ENCODE measurements at regions not wholly inside any gene's neighbourhood (a gene's known extent, or its start where the extent isn't known, plus 50 kb on each side); places are given as distances from the start of the nearest gene placed in this dataset.

DNA sequence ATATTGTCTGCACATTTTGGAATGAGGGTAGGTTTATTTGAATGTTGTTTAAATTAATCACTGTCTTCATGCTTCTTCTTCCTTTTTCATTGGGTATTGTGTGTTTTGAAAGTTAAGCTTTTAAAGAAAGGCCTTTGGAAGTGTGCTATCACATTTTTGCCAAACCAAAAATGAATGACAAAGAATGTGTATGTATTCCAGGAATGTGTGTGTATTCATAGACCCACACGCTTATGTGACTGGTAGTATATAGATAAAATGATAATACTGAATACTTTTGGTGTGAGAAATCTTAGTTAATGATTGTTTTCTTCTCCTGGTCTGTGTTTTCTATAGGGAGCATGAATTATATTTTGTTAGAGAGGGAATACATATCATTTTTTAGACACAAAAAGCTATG is 404.4 kb downstream of the TLL1 start (continued):
- TF ChIP-seq, protein P1, sequence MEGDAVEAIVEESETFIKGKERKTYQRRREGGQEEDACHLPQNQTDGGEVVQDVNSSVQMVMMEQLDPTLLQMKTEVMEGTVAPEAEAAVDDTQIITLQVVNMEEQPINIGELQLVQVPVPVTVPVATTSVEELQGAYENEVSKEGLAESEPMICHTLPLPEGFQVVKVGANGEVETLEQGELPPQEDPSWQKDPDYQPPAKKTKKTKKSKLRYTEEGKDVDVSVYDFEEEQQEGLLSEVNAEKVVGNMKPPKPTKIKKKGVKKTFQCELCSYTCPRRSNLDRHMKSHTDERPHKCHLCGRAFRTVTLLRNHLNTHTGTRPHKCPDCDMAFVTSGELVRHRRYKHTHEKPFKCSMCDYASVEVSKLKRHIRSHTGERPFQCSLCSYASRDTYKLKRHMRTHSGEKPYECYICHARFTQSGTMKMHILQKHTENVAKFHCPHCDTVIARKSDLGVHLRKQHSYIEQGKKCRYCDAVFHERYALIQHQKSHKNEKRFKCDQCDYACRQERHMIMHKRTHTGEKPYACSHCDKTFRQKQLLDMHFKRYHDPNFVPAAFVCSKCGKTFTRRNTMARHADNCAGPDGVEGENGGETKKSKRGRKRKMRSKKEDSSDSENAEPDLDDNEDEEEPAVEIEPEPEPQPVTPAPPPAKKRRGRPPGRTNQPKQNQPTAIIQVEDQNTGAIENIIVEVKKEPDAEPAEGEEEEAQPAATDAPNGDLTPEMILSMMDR (IDR thresholded peaks at IDR 0.05; ENCODE audit: low read depth, low read length, missing input control), result no peak

- Histone ChIP-seq H3K9ac (ENCODE audit: low read depth in 1 of 2, low read length in 2 of 2) (no peak overlapping the region), H3K9me3 (ENCODE audit: control insufficient read depth in 4 of 4, low read length in 3 of 4) (no peaks in the 10 kb centered on the region), H3K4me1 (ENCODE audit: control insufficient read depth in 4 of 4, insufficient read depth in 4 of 4, low read length in 3 of 4) (no peaks in the 10 kb centered on the region), H3K36me3 (ENCODE audit: control insufficient read depth in 4 of 4, insufficient read depth in 3 of 4, low read depth in 1 of 4, low read length in 3 of 4) (no peaks in the 10 kb centered on the region), H3K4me3 (ENCODE audit: low read depth in 1 of 3, low read length in 3 of 3) (no peak overlapping the region), H3K27ac (ENCODE audit: low read depth in 1 of 2, low read length in 2 of 2) (no peak overlapping the region), H3K27me3 (ENCODE audit: control insufficient read depth in 4 of 4, insufficient read depth in 4 of 4, low read length in 3 of 4) (no peaks in the 10 kb centered on the region)
- WGBS, result 83% methylated on average over 1 of the region's 1 CpG
- DNase-seq (ENCODE audit: low spot score), result no peak
- TF ChIP-seq FOXA1 (IDR thresholded peaks at IDR 0.05) (no peak), SP1 (IDR thresholded peaks at IDR 0.05) (no peak), FOXA2 (IDR thresholded peaks at IDR 0.05) (no peak), HNF4A (conservative IDR thresholded peaks at IDR 0.05) (no peak), YY1 (IDR thresholded peaks at IDR 0.05) (no peak), RAD21 (IDR thresholded peaks at IDR 0.05) (no peak), RXRA (IDR thresholded peaks at IDR 0.05) (no peak), TAF1 (conservative IDR thresholded peaks at IDR 0.05) (no peak), EGR1 (IDR thresholded peaks at IDR 0.05; ENCODE audit: low read depth in 2 of 2) (no peak), MAX (IDR thresholded peaks at IDR 0.05) (no peak), ATF3 (IDR thresholded peaks at IDR 0.05) (no peak), HNF4G (IDR thresholded peaks at IDR 0.05) (no peak), NR2F2 (IDR thresholded peaks at IDR 0.05) (no peak), JUND (IDR thresholded peaks at IDR 0.05) (no peak), GABPA (IDR thresholded peaks at IDR 0.05 in 1 of 2, conservative IDR thresholded peaks at IDR 0.05 in 1 of 2) (no peak)
- TF ChIP-seq, protein P1 (IDR thresholded peaks at IDR 0.05; ENCODE audit: low read depth, low read length, missing input control), result no peak
- TF ChIP-seq, protein P2, sequence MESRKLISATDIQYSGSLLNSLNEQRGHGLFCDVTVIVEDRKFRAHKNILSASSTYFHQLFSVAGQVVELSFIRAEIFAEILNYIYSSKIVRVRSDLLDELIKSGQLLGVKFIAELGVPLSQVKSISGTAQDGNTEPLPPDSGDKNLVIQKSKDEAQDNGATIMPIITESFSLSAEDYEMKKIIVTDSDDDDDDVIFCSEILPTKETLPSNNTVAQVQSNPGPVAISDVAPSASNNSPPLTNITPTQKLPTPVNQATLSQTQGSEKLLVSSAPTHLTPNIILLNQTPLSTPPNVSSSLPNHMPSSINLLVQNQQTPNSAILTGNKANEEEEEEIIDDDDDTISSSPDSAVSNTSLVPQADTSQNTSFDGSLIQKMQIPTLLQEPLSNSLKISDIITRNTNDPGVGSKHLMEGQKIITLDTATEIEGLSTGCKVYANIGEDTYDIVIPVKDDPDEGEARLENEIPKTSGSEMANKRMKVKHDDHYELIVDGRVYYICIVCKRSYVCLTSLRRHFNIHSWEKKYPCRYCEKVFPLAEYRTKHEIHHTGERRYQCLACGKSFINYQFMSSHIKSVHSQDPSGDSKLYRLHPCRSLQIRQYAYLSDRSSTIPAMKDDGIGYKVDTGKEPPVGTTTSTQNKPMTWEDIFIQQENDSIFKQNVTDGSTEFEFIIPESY (IDR thresholded peaks at IDR 0.05), result no peak
- TF ChIP-seq, protein P3, sequence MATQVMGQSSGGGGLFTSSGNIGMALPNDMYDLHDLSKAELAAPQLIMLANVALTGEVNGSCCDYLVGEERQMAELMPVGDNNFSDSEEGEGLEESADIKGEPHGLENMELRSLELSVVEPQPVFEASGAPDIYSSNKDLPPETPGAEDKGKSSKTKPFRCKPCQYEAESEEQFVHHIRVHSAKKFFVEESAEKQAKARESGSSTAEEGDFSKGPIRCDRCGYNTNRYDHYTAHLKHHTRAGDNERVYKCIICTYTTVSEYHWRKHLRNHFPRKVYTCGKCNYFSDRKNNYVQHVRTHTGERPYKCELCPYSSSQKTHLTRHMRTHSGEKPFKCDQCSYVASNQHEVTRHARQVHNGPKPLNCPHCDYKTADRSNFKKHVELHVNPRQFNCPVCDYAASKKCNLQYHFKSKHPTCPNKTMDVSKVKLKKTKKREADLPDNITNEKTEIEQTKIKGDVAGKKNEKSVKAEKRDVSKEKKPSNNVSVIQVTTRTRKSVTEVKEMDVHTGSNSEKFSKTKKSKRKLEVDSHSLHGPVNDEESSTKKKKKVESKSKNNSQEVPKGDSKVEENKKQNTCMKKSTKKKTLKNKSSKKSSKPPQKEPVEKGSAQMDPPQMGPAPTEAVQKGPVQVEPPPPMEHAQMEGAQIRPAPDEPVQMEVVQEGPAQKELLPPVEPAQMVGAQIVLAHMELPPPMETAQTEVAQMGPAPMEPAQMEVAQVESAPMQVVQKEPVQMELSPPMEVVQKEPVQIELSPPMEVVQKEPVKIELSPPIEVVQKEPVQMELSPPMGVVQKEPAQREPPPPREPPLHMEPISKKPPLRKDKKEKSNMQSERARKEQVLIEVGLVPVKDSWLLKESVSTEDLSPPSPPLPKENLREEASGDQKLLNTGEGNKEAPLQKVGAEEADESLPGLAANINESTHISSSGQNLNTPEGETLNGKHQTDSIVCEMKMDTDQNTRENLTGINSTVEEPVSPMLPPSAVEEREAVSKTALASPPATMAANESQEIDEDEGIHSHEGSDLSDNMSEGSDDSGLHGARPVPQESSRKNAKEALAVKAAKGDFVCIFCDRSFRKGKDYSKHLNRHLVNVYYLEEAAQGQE (IDR thresholded peaks at IDR 0.05), result no peak
These were observed 404.8 kb downstream of the TLL1 start for GRCh38 chr4:166277853-166278252.

Measured in liver (tissue), 8 donors.